EH (cell line): ENCODE measurements at regions not wholly inside any gene's neighbourhood (a gene's known extent, or its start where the extent isn't known, plus 50 kb on each side); places are given as distances from the start of the nearest gene placed in this dataset.

Source experiments
- DNase-seq: peaks from one replicate; pipeline ENCODE4 v3.0.0-alpha.2; 2015; ENCODE audit warnings: low read depth

DNA sequence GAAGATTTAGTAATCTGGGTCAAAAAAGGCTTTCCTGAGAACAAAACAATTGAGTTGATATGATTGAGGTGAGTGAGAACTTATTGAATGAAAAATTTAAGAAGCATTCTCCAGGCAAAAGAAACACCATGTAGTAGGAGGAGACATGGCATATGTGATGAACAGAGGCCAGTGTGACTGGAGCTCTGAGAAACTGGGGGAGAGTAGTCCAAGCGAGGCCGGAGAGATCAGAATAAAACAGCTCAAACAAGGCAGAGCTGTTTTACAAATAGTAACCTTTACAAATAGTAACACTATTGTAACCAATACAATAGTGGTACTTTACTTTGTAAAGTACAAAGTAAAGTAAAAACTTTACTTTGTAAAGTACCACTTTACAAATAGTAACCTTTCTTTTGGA is 1159.1 kb downstream of the PCDH9 start:
- no peak for DNase-seq

DNA sequence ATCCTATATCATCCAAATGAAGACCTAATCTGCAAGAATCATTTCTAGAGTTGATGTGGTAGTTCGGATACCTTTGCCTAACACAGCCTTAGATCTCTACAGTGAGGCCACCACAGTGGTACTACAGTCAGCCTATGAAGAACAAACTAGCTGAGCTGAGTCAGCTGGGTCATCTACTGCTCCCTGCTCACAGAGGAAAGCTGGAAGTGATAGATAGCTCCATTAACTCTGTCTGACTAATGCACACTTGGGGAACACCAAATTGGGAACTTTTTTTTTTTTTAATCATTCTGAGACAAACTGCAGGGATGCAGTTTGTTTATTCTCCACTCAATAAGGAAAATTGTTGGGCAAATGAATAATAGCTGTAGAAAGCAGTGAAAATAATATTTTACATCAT is 1160.6 kb downstream of the PCDH9 start:
- DNase-seq, result peak; percentile 20

GRCh38 chr13:66068683-66069082 is 1161.5 kb downstream of the PCDH9 start:
- DNase-seq, result no peak

- DNase-seq, result no peak
Observed at GRCh38 chr13:66048888-66049287, 1181.2 kb downstream of the PCDH9 start.

GRCh38 chr13:66040506-66040905 is 1189.6 kb downstream of the PCDH9 start:
- peak; percentile 12 for DNase-seq

GRCh38 chr13:66037096-66037495 is 1193.0 kb downstream of the PCDH9 start:
- DNase-seq, result no peak

DNA sequence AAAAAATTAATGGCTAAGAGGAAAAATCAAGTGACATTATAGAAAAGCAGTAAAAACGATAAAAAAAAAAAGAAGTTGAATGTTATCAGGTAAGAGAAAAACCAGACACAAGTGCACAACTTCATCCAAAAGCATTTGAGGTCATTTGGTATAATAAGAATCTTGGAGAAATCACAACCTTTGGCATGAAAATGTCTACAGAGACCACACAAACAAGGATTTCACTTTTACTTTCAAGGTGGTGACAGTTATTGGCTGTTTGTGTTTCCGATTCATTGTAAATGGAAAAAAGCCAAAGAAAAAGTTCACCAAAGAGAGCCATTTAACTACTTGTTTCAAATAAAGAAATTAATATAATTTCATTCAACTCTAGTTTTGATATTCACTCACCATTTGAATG is 1193.5 kb downstream of the PCDH9 start:
- no peak for DNase-seq

DNA sequence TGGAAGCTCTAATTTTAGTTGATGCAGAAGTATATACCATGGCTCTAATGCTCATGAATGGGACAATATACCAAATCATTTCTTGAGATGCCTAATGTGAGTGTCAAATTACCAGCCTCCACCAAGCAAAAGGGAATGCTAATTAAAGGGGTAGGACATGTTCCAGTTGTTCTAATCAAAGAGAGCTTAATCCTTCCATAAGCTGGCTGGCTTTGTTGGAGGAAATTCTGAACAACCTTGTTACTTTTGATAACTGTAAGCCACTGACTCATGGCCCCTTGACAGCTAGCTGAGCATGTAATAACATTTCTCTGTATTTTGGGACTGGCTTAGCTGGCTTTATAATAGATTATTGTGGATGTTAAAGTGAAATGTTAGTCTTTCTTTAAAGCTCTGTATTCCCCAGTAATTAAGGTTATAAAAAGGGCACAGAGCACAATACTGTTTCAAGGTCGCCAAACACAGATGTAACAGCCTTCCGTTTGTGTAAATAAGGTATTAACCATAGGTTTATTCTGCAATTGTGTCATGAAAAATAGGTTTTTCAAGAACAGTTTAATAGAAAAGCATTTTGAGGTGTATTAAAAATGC is 1194.0 kb downstream of the PCDH9 start:
- DNase-seq, result no peak

GRCh38 chr13:66033924-66034323 is 1196.2 kb downstream of the PCDH9 start:
- DNase-seq, result no peak

GRCh38 chr13:66021846-66022245 is 1208.3 kb downstream of the PCDH9 start:
- no peak for DNase-seq

GRCh38 chr13:66014771-66015170 is 1215.4 kb downstream of the PCDH9 start:
- peak; percentile 40 for DNase-seq

GRCh38 chr13:66009241-66009640 is 1220.9 kb downstream of the PCDH9 start:
- no peak for DNase-seq

DNA sequence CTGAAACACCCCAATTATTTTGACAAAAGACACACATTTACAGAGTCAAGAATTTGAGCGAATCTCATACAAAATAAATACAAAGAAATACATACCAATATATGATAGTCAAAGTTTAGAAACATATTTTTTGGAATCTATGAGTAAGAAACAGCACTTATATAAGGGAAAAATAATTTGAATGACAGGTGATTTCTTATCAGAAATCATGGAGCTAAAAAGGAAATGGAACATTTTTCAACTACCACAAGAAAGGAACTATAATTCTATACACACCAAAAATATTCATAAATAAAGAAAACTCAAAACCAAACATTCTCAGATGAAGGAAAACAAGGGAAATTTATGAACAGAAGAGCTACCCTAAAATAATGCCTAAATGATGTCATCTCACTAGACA is 1226.6 kb downstream of the PCDH9 start:
- DNase-seq, result no peak

- no peak for DNase-seq
Observed at GRCh38 chr13:66001140-66001539, 1229.0 kb downstream of the PCDH9 start.

- DNase-seq, result no peak
Observed at GRCh38 chr13:65999411-65999810, 1230.7 kb downstream of the PCDH9 start.

DNA sequence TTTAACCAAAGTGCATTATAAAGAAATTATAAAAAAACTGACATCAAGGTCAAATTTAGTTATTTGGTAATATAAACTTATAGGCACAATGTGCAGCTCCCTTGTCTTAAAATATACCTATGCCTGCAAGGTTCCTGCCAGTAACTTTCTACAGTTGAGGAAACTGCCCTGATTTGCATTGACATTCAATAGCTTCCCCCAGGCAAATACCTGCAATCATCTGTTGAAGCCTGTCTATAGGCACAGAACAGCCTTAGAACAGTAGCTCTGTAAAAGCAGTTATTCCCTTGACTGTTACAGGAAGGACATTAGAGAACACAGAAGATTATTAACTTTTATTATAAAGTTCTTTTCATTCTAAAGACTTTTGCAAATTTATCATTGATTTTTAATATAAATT is 1239.5 kb downstream of the PCDH9 start:
- DNase-seq, result no peak

- DNase-seq, result no peak
Observed at GRCh38 chr13:65985612-65986011, 1244.5 kb downstream of the PCDH9 start.

GRCh38 chr13:65977525-65977924 is 1252.6 kb downstream of the PCDH9 start:
- DNase-seq, result no peak

DNA sequence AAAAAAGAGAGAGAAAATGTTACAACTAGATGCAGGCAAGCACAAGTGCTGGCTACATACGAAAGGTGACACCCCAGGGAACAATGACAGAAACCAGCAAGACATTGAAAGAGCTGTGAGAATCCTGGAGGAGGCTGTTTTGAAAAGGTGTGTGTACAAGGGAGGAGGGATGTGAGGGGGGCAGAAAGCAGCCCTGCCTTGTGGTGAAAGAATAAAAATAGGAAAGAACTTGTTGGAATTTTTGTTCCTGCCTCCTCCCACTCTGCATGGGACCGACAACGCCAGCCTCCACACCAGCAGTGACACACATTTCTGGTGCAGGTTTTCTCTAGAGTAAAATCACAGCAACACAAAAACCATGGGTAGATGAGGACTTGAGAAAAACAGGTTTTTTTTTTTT is 1258.6 kb downstream of the PCDH9 start:
- DNase-seq, result no peak

GRCh38 chr13:65966991-65967451 is 1263.1 kb downstream of the PCDH9 start:
- peak; percentile 58 for DNase-seq

DNA sequence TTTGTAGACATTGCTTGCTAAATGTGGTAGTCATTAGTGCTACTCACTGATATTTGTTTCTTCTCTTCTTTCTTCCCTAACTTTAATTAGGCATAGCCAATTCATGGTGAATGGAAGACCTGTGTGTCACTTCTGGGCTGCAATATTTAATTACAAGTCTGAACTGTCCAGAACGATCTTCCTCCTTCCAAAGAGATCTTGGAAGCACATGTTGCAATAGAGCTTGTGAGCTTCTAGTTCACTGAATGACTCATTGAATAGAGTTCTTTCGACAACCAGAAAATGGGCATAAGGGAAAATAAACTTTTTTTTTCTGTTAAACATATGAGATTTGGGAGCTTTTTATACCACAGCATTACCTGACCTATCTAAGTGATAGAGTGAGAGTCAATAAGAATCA is 1264.6 kb downstream of the PCDH9 start:
- peak; percentile 76 for DNase-seq

- peak; percentile 20 for DNase-seq
Observed at GRCh38 chr13:65964672-65965071, 1265.5 kb downstream of the PCDH9 start.

- peak; percentile 95 for DNase-seq
Observed at GRCh38 chr13:65959305-65959704, 1270.8 kb downstream of the PCDH9 start.

DNA sequence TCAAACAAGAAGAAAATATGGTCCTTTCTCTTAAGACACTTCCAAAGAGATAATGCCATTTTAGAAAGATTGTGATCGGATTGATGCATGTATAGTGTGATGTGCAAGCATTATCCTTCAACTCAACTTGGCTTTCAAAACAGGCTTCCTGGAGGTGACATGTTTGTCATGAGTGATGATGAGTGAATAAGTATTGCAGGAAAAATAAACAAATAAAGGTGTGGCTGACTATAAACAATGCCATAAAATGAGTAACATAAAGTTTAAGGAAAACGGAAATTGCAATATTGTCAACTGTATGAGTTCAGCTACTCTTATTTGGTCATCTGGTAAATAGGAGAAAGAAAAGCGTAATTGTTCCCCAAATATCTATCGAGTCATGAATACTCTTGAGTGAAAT is 1283.7 kb downstream of the PCDH9 start:
- DNase-seq, result no peak

DNA sequence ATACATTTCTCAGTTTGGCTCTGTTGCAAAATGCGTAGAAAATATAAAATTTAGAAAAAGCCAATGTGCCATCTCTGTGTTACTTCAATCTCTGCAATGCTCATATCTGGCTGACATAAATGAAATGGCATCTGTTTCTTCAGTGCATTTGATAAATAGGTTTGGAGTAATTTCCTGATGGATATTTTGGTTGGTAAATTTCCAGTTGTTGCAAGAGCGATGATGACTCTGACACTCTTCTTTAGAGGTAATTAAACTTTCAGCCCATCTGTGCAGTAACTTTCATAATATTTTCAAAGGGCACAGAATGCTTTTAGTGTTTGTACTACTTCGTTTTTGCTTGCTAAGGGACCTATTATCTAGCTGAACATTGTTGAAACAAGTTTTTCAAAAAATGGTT is 1286.4 kb downstream of the PCDH9 start:
- peak; percentile 53 for DNase-seq
